HepG2 (cell line): ENCODE measurements at regions not wholly inside any gene's neighbourhood (a gene's known extent, or its start where the extent isn't known, plus 50 kb on each side); places are given as distances from the start of the nearest gene placed in this dataset.
"Not testable (repeated sequence)": the region's sequence is repeated elsewhere in the genome, so short reads cannot be mapped to it uniquely, and the experiment has no call there.

Experiments used
- ATAC-seq: fragments of 200-7000 bp; cut with Tn5 transposase; 3 replicates; pipeline ENCODE4 v1.9.1; 2020; ENCODE audit warnings: mild to moderate bottlenecking, moderate library complexity
- BruUV-seq: library from RNA; stranded (reverse); fragments of 400-500 nt; replicated peaks from 2 replicates; lab custom pipeline; 2021; lab: Mats Ljungman, UMichigan
- CTCF ChIA-PET: fragments of 300-600 bp; formaldehyde crosslinking; extraction: SDS; loops from one replicate; lab custom pipeline; 2021; ENCODE audit warnings: low total read pairs, inconsistent platforms, low intra/inter-chr PET ratio; lab: Yijun Ruan, JAX
- POLR2A ChIA-PET: fragments of 350-600 bp; sonication (Branson Sonifier 250); formaldehyde crosslinking; loops from one replicate; lab custom pipeline; 2020; ENCODE audit warnings: antibody characterized with exemption, inconsistent platforms; lab: Yijun Ruan, JAX
- DNase-seq: peaks from one replicate; pipeline ENCODE4 v3.0.0-alpha.2; 2015; ENCODE audit warnings: low spot score
- FAIRE-seq: peaks from 3 replicates; lab custom pipeline; 2011; peaks lifted over from hg19 to GRCh38; lab: Jason Lieb, UNC
- H2AFZ ChIP-seq: one replicate; pipeline ENCODE4 v1.6.1; 2011; ENCODE audit warnings: low read length, inconsistent platforms
- H3K27ac ChIP-seq: fragments of 300-600 bp; 3 replicates; pipeline ENCODE4 v1.8.0; 2011; ENCODE audit warnings: mixed run types, mild to moderate bottlenecking, mixed read lengths, low read length, inconsistent platforms; ENCODE audit not compliant: insufficient read depth; ENCODE audit errors: extremely low read length
- H3K27me3 ChIP-seq, 2 experiments: fragments of 200-600 bp in 1 of 2; 2 replicates in 1 of 2; 3 replicates in 1 of 2; pipeline versions ENCODE4 v1.6.0 to v1.8.0; 2011; ENCODE audit warnings: low read length in 2 of 2, mild to moderate bottlenecking in 2 of 2, moderate library complexity in 2 of 2, inconsistent platforms in 1 of 2; ENCODE audit not compliant: insufficient read depth in 2 of 2, control insufficient read depth in 1 of 2
- H3K36me3 ChIP-seq, 2 experiments: fragments of 200-600 bp in 1 of 2; replicated peaks in 1 of 2; 2 replicates in 1 of 2; 3 replicates in 1 of 2; pipeline versions ENCODE4 v1.5.1 to v1.8.0; 2011; ENCODE audit warnings: low read length in 2 of 2, inconsistent platforms in 1 of 2; ENCODE audit not compliant: insufficient read depth in 2 of 2, control insufficient read depth in 1 of 2
- H3K4me1 ChIP-seq: 2 replicates; pipeline ENCODE4 v1.5.1; 2012; ENCODE audit warnings: low read length, inconsistent platforms; ENCODE audit not compliant: insufficient read depth
- H3K4me2 ChIP-seq: 2 replicates; pipeline ENCODE4 v1.6.0; 2011; ENCODE audit warnings: low read depth, low read length, inconsistent platforms
- H3K4me3 ChIP-seq, 3 experiments: fragments of 200-600 bp in 1 of 3; sonication (generic), shearing (Covaris generic) in 1 of 3; replicated peaks in 1 of 3; 2 replicates each; pipeline ENCODE4 v1.5.1; 2011 to 2016; ENCODE audit warnings: low read length in 3 of 3, inconsistent platforms in 2 of 3, low read depth in 2 of 3, mild to moderate bottlenecking in 2 of 3, control low read depth in 1 of 3, mixed read lengths in 1 of 3; ENCODE audit not compliant: insufficient read depth in 1 of 3
- H3K79me2 ChIP-seq: one replicate; pipeline ENCODE4 v1.6.1; 2011; ENCODE audit warnings: low read length, inconsistent platforms; ENCODE audit not compliant: insufficient read depth
- H3K9ac ChIP-seq: 2 replicates; pipeline ENCODE4 v1.6.0; 2011; ENCODE audit warnings: mild to moderate bottlenecking, low read depth, low read length, inconsistent platforms; ENCODE audit not compliant: insufficient read depth
- H3K9me3 ChIP-seq: 2 replicates; pipeline ENCODE4 v1.5.1; 2012; ENCODE audit warnings: mild to moderate bottlenecking, low read length
- H4K20me1 ChIP-seq: 2 replicates; pipeline ENCODE4 v1.6.0; 2011; ENCODE audit warnings: inconsistent platforms, mild to moderate bottlenecking, low read length, moderate library complexity; ENCODE audit not compliant: insufficient read depth
- DR1 ChIP-seq: sonication (generic); formaldehyde crosslinking; IDR thresholded peaks from 2 replicates; pipeline ENCODE4 v1.8.0; 2021; ENCODE audit warnings: mild to moderate bottlenecking, missing genetic modification reagents, inconsistent platforms
- HMG20B ChIP-seq: conservative IDR thresholded peaks from 2 replicates; pipeline ENCODE4 v1.6.1; 2016; ENCODE audit warnings: missing genetic modification reagents, missing compliant biosample characterization
- KDM1A ChIP-seq: IDR thresholded peaks from 2 replicates; pipeline ENCODE4 v1.6.1; 2016; ENCODE audit warnings: missing compliant biosample characterization
- MYC ChIP-seq: sonication (generic); formaldehyde crosslinking; IDR thresholded peaks from 2 replicates; pipeline ENCODE4 v1.9.0; 2021; ENCODE audit warnings: missing genetic modification reagents, borderline replicate concordance
- STAG1 ChIP-seq: sonication (generic); formaldehyde crosslinking; IDR thresholded peaks from 2 replicates; pipeline ENCODE4 v1.4.0; 2020; ENCODE audit warnings: missing genetic modification reagents
- THAP11 ChIP-seq: IDR thresholded peaks from 2 replicates; pipeline ENCODE4 v1.6.1; 2016; ENCODE audit warnings: missing biosample characterization, missing genetic modification reagents
- ZNF883 ChIP-seq: sonication (generic); formaldehyde crosslinking; IDR thresholded peaks from 2 replicates; pipeline ENCODE4 v1.5.1; 2020; ENCODE audit warnings: mild to moderate bottlenecking, missing genetic modification reagents; ENCODE audit errors: not compliant biosample characterization
- WGBS: methylation state at CpG from one replicate; pipeline ENCODE4 v1.1.6; 2017; ENCODE audit warnings: low lambda C conversion rate; 5-methylcytosine and 5-hydroxymethylcytosine counted together
- in situ Hi-C: cut with HindIII; loops from 2 replicates; pipeline ENCODE4 v1.10.0; 2017; ENCODE audit warnings: low pct_unique_long_range_greater_than_20kb; ENCODE audit not compliant: extremely low pct_ligation_motif_present
- intact Hi-C: fragments of 100-400 bp; cut with micrococcal nuclease; formaldehyde crosslinking; loops from one replicate; pipeline ENCODE4 v1.10.0; 2022; ENCODE audit not compliant: unreplicated experiment
- TF ChIP-seq, protein P1 (sequence below): sonication (generic); formaldehyde crosslinking; conservative IDR thresholded peaks from 2 replicates; pipeline ENCODE4 v1.4.0; 2020; ENCODE audit warnings: missing genetic modification reagents

DNA sequence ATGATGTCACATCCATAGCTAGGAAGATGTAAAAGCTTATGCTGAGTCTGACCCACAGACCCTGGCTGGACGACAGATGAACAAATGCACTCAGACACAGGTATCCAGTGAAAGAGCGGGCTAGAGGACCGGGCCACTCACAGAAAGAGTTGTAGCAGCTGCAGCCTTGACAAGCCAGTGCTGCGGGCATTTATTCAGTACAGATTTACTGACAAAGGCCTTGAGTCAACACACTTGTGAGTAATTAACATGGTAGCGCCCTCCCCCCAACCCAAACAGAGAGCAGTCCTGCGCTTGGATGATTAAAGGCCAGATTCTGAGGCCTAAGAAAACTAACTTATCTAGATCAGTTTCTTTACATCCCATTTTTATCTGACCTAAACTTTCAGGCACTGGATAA is 244.6 kb downstream of the SPANXN4 start (continued):
- TF ChIP-seq, protein P1, sequence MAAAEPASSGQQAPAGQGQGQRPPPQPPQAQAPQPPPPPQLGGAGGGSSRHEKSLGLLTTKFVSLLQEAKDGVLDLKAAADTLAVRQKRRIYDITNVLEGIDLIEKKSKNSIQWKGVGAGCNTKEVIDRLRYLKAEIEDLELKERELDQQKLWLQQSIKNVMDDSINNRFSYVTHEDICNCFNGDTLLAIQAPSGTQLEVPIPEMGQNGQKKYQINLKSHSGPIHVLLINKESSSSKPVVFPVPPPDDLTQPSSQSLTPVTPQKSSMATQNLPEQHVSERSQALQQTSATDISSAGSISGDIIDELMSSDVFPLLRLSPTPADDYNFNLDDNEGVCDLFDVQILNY (CRISPR knock-in tag): no peak
- TF ChIP-seq ZNF883 (CRISPR knock-in tag) (no peak), MYC (no peak)

DNA sequence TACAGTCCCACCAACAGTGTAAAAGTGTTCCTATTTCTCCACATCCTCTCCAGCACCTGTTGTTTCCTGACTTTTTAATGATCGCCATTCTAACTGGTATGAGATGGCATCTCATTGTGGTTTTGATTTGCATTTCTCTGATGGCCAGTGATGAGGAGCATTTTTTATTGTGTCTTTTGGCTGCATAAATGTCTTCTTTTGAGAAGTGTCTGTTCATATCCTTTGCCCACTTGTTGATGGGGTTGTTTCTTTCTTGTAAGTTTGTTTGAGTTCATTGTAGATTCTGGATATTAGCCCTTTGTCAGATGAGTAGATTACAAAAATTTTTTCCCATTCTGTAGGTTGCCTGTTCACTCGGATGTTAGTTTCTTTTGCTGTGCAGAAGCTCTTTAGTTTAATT is 218.9 kb downstream of the SPANXN4 start:
- H4K20me1 ChIP-seq, H3K9ac ChIP-seq, H3K4me3 ChIP-seq, CTCF ChIA-PET, H3K27ac ChIP-seq, H3K4me1 ChIP-seq, H3K79me2 ChIP-seq, in situ Hi-C loops, ATAC-seq, H3K27me3 ChIP-seq, BruUV-seq, POLR2A ChIA-PET, intact Hi-C loops, FAIRE-seq, H2AFZ ChIP-seq, DNase-seq, H3K4me2 ChIP-seq, H3K36me3 ChIP-seq: not testable (repeated sequence)
- H3K9me3 ChIP-seq: peaks cover 58% of the 10 kb centered on the region
- WGBS: 50% methylated on average over 2 of the region's 2 CpGs

DNA sequence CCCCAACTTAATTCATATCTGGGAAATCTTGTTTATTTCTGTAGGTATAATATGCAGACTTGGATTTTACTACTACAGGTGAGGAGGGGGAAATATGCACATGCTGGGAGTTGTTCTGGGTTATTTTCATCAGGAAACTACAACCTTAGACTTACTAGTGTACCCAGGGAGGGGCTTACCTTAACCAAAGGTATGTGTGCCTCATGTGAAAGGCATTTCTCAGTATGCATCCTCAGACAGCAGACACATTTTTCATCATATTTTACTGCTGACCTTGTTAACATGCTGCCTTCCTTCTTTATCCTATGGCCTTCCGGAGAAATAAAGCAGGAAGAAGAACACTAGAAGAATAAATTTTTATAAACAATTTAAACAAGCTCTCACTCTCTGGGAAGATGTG is 214.9 kb downstream of the SPANXN4 start:
- Histone ChIP-seq H3K4me3 (no peak overlapping the region), H3K9ac (no peak overlapping the region), H3K4me1 (no peaks in the 10 kb centered on the region), H3K36me3 (no peaks in the 10 kb centered on the region), H3K27me3 (no peaks in the 10 kb centered on the region), H3K4me2 (no peak overlapping the region), H3K27ac (no peak overlapping the region)
- ChIA-PET POLR2A (no interaction called here), CTCF (no interaction called here)
- DNase-seq: no peak
- no TSS peak for BruUV-seq
- in situ Hi-C loops (no loop called here), intact Hi-C loops (no loop called here)
- FAIRE-seq: no peak
- WGBS: 0% methylated on average over 1 of the region's 1 CpG
- TF ChIP-seq DR1 (CRISPR knock-in tag) (no peak), THAP11 (CRISPR knock-in tag) (no peak), HMG20B (no peak), KDM1A (no peak), STAG1 (no peak)
- TF ChIP-seq, all 625 proteins: peak for 0
- Histone ChIP-seq H2AFZ (no peak overlapping the region), H4K20me1 (no peaks in the 10 kb centered on the region), H3K9me3 (peaks cover 49% of the 10 kb centered on the region), H3K79me2 (no peaks in the 10 kb centered on the region)
- ATAC-seq: no peak
